DOHH2 (cell line): ENCODE measurements at regions not wholly inside any gene's neighbourhood (a gene's known extent, or its start where the extent isn't known, plus 50 kb on each side); places are given as distances from the start of the nearest gene placed in this dataset.

ENCODE experiments used
- EZH2phosphoT487 ChIP-seq: fragments of 200-600 bp; sonication (generic); IDR thresholded peaks from 2 replicates; pipeline ENCODE4 v1.6.1; 2017; ENCODE audit warnings: borderline replicate concordance, mild to moderate bottlenecking, antibody characterized with exemption, low read length, moderate library complexity, mixed read lengths
- TF ChIP-seq, protein P1 (sequence below): fragments of 200-600 bp; sonication (generic); IDR thresholded peaks from one replicate; pipeline ENCODE4 v1.5.1; 2014; ENCODE audit warnings: antibody characterized with exemption, mild to moderate bottlenecking, low read depth, low read length; ENCODE audit not compliant: poor library complexity, severe bottlenecking

DNA sequence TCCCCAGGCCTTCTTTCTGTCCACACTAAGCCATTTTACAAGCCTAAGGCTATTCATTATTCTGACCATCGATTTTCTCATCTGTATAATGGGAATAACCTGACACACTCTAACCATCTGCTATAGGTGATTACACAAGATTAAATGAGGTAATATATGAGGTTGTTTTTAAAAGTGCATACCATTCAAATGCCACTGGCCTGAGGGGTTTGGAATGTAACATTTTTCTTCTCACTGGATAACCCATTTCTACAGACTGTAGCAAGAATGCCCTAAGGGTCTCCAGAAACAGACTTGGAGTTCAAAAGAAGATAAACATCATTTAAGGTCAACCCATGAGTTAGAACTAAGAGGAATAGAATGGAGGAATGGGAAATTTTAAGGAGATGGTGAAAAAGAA is 111.7 kb upstream of the SETBP1 start:
- TF ChIP-seq, protein P1, sequence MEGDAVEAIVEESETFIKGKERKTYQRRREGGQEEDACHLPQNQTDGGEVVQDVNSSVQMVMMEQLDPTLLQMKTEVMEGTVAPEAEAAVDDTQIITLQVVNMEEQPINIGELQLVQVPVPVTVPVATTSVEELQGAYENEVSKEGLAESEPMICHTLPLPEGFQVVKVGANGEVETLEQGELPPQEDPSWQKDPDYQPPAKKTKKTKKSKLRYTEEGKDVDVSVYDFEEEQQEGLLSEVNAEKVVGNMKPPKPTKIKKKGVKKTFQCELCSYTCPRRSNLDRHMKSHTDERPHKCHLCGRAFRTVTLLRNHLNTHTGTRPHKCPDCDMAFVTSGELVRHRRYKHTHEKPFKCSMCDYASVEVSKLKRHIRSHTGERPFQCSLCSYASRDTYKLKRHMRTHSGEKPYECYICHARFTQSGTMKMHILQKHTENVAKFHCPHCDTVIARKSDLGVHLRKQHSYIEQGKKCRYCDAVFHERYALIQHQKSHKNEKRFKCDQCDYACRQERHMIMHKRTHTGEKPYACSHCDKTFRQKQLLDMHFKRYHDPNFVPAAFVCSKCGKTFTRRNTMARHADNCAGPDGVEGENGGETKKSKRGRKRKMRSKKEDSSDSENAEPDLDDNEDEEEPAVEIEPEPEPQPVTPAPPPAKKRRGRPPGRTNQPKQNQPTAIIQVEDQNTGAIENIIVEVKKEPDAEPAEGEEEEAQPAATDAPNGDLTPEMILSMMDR, result no peak
- no peak for TF ChIP-seq EZH2phosphoT487
